ENCODE measurements at regions not wholly inside any gene's neighbourhood (a gene's known extent, or its start where the extent isn't known, plus 50 kb on each side); places are given as distances from the start of the nearest gene placed in this dataset.

DNA sequence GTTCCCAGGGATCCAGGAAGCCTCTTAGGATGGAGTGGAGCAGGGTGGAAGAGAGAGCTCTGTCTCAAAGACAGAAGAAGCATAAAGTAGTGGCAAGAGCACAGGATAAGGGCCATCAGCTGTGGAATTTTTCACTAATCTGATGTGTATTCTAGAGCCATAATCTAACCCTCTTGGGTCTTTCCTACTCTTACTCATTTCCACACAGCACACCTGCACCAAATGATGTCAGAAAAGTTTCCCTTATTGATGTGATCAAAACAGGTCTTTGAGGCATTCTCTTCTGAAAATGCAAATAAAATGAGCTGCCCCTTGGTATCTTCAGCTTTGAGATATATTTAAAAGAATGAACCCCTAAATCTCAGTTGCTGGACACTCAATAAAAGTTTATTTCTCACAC lies 415.1 kb upstream of the CHST9 start:
- no peaks in the 10 kb centered on the region for H3K23me2 ChIP-seq (ENCODE audit: insufficient read length, low read depth, low read length, poor library complexity, severe bottlenecking)
- Mint-ChIP-seq H3K36me3 (ENCODE audit: insufficient read depth in 1 of 3, low read depth in 3 of 3) (peaks cover 0 to 2% (median 0%) of the 10 kb centered on the region in 3 experiments; a peak in 3 of 7 replicates), H3K4me3 (no peak overlapping the region), H3K27ac (0 out of 7 replicates have a peak overlapping the region, but pooled peaks of 1 of the 3 experiments have one; percentile 5), H3K9me3 (peaks cover 0 to 12% of the 10 kb centered on the region in 2 experiments; a peak in 4 of 5 replicates), H3K27me3 (ENCODE audit: low read depth) (no peaks in the 10 kb centered on the region), H3K4me1 (peaks cover 11 to 13% of the 10 kb centered on the region in 2 experiments)
- H4K20me1 ChIP-seq (ENCODE audit: control insufficient read depth, insufficient read depth, insufficient read length), result no peaks in the 10 kb centered on the region
- H2BK120ac ChIP-seq (ENCODE audit: low read depth, low read length, poor library complexity, severe bottlenecking), result no peak overlapping the region
- no peak for DNase-seq
- H3K4me1 ChIP-seq (ENCODE audit: insufficient read depth, low read length), result 0 out of 2 replicates have a peak, but pooled peaks cover 2% of the 10 kb centered on the region
- no peak overlapping the region for H3K9ac ChIP-seq (ENCODE audit: extremely low read depth, insufficient read length, low read length)
- H3K79me1 ChIP-seq (ENCODE audit: insufficient read depth, low read depth, low read length, poor library complexity, severe bottlenecking), result no peaks in the 10 kb centered on the region
- no peak overlapping the region for H3K18ac ChIP-seq (ENCODE audit: insufficient read length, low read depth, low read length)
- no peak overlapping the region for H2BK12ac ChIP-seq (ENCODE audit: insufficient read length, low read depth, low read length)
- H3T11ph ChIP-seq (ENCODE audit: low read length), result no peak overlapping the region
- no peak overlapping the region for H2BK15ac ChIP-seq (ENCODE audit: low read depth, low read length)
- TF ChIP-seq, protein P1, sequence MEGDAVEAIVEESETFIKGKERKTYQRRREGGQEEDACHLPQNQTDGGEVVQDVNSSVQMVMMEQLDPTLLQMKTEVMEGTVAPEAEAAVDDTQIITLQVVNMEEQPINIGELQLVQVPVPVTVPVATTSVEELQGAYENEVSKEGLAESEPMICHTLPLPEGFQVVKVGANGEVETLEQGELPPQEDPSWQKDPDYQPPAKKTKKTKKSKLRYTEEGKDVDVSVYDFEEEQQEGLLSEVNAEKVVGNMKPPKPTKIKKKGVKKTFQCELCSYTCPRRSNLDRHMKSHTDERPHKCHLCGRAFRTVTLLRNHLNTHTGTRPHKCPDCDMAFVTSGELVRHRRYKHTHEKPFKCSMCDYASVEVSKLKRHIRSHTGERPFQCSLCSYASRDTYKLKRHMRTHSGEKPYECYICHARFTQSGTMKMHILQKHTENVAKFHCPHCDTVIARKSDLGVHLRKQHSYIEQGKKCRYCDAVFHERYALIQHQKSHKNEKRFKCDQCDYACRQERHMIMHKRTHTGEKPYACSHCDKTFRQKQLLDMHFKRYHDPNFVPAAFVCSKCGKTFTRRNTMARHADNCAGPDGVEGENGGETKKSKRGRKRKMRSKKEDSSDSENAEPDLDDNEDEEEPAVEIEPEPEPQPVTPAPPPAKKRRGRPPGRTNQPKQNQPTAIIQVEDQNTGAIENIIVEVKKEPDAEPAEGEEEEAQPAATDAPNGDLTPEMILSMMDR (conservative IDR thresholded peaks at IDR 0.05), result no peak
- H3K23ac ChIP-seq (ENCODE audit: insufficient read length, low read depth, low read length), result no peak overlapping the region
- no peak overlapping the region for H3K4ac ChIP-seq (ENCODE audit: low read depth, low read length)
- no peak overlapping the region for H2BK20ac ChIP-seq (ENCODE audit: low read depth, low read length, poor library complexity, severe bottlenecking)
- H4K5ac ChIP-seq (ENCODE audit: insufficient read length, low read depth, low read length), result no peak overlapping the region
- H3K79me2 ChIP-seq (ENCODE audit: insufficient read depth, low read length), result no peaks in the 10 kb centered on the region
- H3K9me3 ChIP-seq (ENCODE audit: control insufficient read depth, low read depth, low read length), result no peaks in the 10 kb centered on the region
- no peak overlapping the region for H2AFZ ChIP-seq (ENCODE audit: low read length)
- no peak overlapping the region for H4K91ac ChIP-seq (ENCODE audit: insufficient read length, low read depth, low read length)
- H3K4me2 ChIP-seq (ENCODE audit: insufficient read depth, insufficient read length, low read length), result no peak overlapping the region
- H3K56ac ChIP-seq (ENCODE audit: insufficient read length, low read depth, low read length), result no peak overlapping the region
- no peak overlapping the region for H2BK5ac ChIP-seq (ENCODE audit: insufficient read length, low read length)
- no peak overlapping the region for H3K14ac ChIP-seq (ENCODE audit: insufficient read depth, low read length)
- no peaks in the 10 kb centered on the region for H3K27me3 ChIP-seq (ENCODE audit: insufficient read depth, low read length)
- H2AK5ac ChIP-seq (ENCODE audit: insufficient read length, low read length), result no peak overlapping the region
- H4K8ac ChIP-seq (replicated peaks; ENCODE audit: insufficient read length, low read depth, low read length), result no peak overlapping the region
- no peak overlapping the region for H3K27ac ChIP-seq (ENCODE audit: insufficient read length, low read depth, low read length)
